ENCODE measurements at regions not wholly inside any gene's neighbourhood (a gene's known extent, or its start where the extent isn't known, plus 50 kb on each side); places are given as distances from the start of the nearest gene placed in this dataset.
"Not testable (repeated sequence)": the region's sequence is repeated elsewhere in the genome, so short reads cannot be mapped to it uniquely, and the experiment has no call there.

GRCh38 chr15:22358932-22359331, 99.8 kb upstream of the GOLGA6L22 start:
- intact Hi-C loops (cut with DNase I); DNase-seq: not testable (repeated sequence)

DNA sequence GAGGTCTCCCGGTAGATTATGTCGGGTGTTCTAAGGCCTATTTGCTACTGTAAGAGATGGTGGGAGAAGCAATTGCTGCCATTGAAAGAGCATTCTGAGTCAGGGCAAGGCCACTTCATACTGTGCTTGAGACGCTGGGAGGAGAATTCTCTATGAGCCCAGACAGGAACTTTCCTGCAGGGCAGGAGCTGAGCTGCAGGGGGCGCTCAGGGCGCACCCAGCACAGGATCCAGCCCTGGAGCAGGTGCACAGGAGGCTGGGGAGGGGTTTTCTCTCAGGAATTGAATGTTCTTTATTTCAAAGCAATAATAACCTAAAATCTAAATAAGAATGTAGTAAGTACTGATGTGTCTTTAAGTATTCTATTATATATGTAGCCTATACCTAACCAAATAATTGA, 99.1 kb upstream of the GOLGA6L22 start:
- peak in 1 of 10 donors; percentile 22 for DNase-seq
- intact Hi-C loops (cut with DNase I): not testable (repeated sequence)

- peak in 2 of 10 donors; percentile 16 to 43 for DNase-seq
- intact Hi-C loops (cut with DNase I): not testable (repeated sequence)
Measured at GRCh38 chr15:22360696-22361095, 98.0 kb upstream of the GOLGA6L22 start.

- intact Hi-C loops (cut with DNase I); DNase-seq: not testable (repeated sequence)
Measured at GRCh38 chr15:22362502-22362901, 96.2 kb upstream of the GOLGA6L22 start.

DNA sequence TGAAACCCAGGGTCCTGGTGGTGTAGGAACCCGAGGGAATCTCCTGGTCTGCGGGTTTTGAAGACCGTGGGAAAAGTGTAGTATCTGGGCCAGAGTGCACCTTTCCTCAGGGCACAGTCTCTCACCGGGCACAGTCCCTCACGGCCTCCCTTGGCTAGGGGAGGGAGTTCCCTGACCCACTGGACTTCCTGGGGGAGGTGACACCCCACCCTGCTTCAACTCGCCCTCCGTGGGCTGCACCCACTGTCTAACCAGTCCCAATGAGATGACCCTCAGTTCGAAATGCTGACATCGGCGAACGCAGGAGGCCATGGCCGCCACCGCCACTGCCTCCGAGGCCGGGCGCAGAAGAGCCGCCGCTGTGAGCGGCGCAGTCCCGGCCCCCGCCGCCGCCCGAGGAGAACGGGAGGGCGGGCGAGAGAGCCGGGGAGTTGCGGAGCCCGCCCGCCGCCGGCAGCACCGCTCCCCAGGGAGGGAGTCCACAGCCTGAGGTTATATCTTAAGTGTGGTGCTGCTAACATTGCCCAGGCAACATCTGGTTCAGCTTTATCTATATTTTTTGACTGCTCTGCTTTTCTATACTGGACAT, 87.4 kb upstream of the GOLGA6L22 start:
- DNase-seq: peak in 2 of 10 donors; percentile 4 to 36
- intact Hi-C loops (cut with DNase I): not testable (repeated sequence)

DNA sequence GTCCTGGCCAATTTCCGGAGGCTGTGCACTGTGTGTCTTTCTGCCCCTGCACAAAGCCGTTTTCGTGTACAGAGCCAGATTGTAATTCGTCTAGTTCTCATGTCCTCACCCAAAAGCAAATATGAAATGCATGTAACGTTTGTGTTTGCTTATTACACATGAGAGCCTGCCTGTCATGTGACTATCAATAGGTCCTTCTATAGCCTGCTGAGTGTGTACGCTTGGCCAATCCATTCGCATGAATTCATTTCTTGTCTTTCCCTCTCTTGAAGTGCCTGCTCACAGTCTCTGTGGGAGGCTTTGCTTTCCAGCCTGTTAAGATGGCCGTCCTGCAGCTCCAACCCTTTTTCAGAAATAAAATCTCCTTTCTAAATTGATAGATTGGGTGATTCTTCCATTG, 84.2 kb upstream of the GOLGA6L22 start:
- intact Hi-C loops (cut with DNase I): not testable (repeated sequence)

DNA sequence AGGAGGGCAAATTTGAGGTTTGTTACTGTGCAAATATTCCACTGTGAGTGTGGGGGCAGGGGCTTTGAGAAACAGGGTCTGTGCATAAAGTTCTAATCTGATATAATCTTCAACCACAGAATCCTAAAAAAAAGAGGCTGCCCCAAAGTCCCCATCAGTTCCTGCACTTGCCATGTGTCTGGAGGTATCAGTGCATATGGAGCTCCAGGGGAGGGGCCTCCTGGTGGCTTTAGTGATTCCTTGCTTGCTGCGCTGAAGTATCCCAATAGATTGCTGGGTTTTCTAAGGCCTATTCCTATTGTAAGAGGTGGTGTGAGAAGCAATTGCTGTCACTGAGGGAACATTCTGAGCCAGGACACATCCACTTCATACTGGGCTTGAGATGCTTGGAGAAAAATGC, 82.9 kb upstream of the GOLGA6L22 start:
- not testable (repeated sequence) for DNase-seq

More for the DNA sequence above, 84.2 kb upstream of the GOLGA6L22 start:
- DNase-seq: not testable (repeated sequence)

DNA sequence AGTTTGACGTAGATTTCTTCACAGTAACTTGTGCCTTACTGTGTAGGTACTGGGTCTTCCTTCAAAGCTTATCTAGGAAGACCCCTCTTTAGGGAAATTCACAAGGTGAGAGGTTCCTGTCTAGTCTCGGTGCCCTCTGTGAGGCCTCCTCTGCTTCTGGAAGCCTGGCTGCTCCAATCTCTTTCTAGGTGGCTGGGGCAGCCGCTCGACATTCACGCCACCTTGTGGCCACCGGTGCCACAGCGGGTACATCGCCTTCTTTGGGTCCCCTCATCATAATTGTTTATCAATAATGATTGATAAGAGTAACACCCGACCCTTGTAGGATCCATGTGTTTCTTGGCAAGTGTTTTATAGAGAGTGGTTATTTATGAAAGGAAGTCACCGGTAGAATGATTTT, 80.8 kb upstream of the GOLGA6L22 start:
- DNase-seq; intact Hi-C loops (cut with DNase I): not testable (repeated sequence)

More for the DNA sequence above, 82.9 kb upstream of the GOLGA6L22 start:
- intact Hi-C loops (cut with DNase I): not testable (repeated sequence)

DNA sequence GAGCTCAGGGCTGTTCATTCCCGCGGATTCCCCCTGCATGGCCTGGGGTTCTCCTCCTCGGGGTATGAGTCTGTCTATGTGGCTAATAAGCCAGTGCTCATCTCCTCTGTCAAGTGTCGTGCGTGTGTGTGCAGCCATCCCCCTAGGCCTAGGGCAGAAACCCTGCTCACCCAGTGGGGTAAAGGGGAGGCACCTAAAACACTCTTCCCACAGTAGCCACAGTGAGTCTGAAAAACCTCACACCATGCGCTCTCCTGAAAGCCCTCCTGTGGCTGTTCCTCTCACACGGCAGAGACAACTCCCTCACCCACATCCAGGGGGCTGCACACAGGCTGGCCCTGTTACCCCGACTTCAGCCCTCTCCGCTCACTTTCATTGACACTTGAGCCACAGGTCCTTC, 71.0 kb upstream of the GOLGA6L22 start:
- intact Hi-C loops (cut with DNase I): not testable (repeated sequence)
- peak in 1 of 10 donors; percentile 13 for DNase-seq

- DNase-seq: peak in 2 of 10 donors; percentile 1 to 45
- intact Hi-C loops (cut with DNase I): not testable (repeated sequence)
Measured at GRCh38 chr15:22388365-22388764, 70.3 kb upstream of the GOLGA6L22 start.

GRCh38 chr15:22401207-22401606, 57.5 kb upstream of the GOLGA6L22 start:
- DNase-seq; intact Hi-C loops (cut with DNase I): not testable (repeated sequence)

DNA sequence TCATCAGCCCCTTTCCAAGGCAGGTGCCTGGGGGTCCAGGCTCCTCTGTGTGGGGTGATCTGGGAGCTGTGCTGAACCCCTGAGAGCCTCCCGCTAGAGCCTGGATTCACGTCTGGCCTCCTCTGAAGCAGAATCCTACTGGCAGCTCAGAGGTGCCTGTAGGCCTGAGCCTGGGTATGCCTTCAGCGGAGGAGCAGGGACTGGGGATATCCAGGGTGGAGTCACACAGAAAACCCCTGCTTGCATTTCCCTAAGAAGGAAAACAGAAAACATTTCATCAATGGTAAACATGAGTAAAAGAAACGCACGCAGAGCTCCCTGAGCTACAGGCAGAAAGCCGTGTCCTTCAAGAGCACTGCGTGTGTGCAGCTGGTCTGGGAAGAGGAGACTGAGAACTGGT, 57.0 kb upstream of the GOLGA6L22 start:
- peak in 2 of 10 donors; percentile 11 to 12 for DNase-seq
- intact Hi-C loops (cut with DNase I): not testable (repeated sequence)

GRCh38 chr15:22405765-22406164, 52.9 kb upstream of the GOLGA6L22 start:
- intact Hi-C loops (cut with DNase I): not testable (repeated sequence)
- DNase-seq: peak in 1 of 10 donors; percentile 9
